Stomach (tissue), 4 donors: ENCODE measurements at regions not wholly inside any gene's neighbourhood (a gene's known extent, or its start where the extent isn't known, plus 50 kb on each side); places are given as distances from the start of the nearest gene placed in this dataset.

ENCODE experiments used
- CTCF ChIP-seq, 7 experiments: fragments of 450-650 bp in 4 of 7; fragments of 200-600 bp in 3 of 7; sonication (generic) in 3 of 7; IDR thresholded peaks; one replicate each; pipeline ENCODE4 v1.5.1; 2016 to 2019; ENCODE audit warnings: antibody characterized with exemption in 7 of 7, control low read depth in 2 of 7, mild to moderate bottlenecking in 1 of 7
- EP300 ChIP-seq: sonication (generic); formaldehyde crosslinking; IDR thresholded peaks from one replicate; pipeline ENCODE4 v1.6.1; 2017; ENCODE audit warnings: antibody characterized with exemption
- POLR2A ChIP-seq, 4 donors: fragments of 450-650 bp; IDR thresholded peaks; one replicate each; pipeline ENCODE4 v1.6.1; 2016; ENCODE audit warnings: antibody characterized with exemption in 4 of 4, control low read depth in 2 of 4, mild to moderate bottlenecking in 1 of 4, moderate library complexity in 1 of 4
- POLR2AphosphoS5 ChIP-seq, 3 donors: sonication (generic); formaldehyde crosslinking; IDR thresholded peaks; one replicate each; pipeline ENCODE4 v1.6.1; 2016; ENCODE audit warnings: antibody characterized with exemption in 3 of 3

- TF ChIP-seq POLR2AphosphoS5 (IDR thresholded peaks at IDR 0.05), result no peak
- no peak for TF ChIP-seq CTCF (IDR thresholded peaks at IDR 0.05)
- TF ChIP-seq POLR2A (IDR thresholded peaks at IDR 0.05), result no peak
- no peak for TF ChIP-seq EP300
Measured at GRCh38 chr5:63843190-63843589, 119.1 kb downstream of the HTR1A start.
